ENCODE measurements at regions not wholly inside any gene's neighbourhood (a gene's known extent, or its start where the extent isn't known, plus 50 kb on each side); places are given as distances from the start of the nearest gene placed in this dataset.
"Not testable (repeated sequence)": the region's sequence is repeated elsewhere in the genome, so short reads cannot be mapped to it uniquely, and the experiment has no call there.

DNA sequence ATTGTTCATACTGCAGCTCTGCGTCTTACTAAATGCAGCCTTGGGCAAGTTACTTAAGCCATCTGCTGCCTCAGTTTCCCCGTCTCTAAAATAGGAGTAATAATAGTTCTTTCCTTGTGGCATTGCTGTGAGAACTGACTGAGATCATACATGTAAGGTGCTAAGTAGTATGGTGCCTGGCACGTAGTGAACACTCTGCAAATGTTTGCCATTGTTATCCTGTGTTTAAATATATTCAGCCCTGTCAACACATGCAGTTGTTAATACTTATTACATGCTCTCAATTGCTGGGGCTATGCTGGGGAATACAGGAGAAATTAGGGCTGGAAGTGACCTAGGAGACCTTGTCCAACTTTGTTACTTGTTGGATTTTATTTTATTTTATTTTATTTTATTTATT is 105.2 kb upstream of the RAI14 start:
- TF ChIP-seq CTCF (IDR thresholded peaks at IDR 0.05; ENCODE audit: low read depth, low read length, missing control alignments): no peak
- DNase-seq (ENCODE audit: low read depth): no peak
- H3K4me3 ChIP-seq (ENCODE audit: low read depth, low read length): no peak overlapping the region

- DNase-seq (ENCODE audit: low read depth): no peak
- TF ChIP-seq CTCF (IDR thresholded peaks at IDR 0.05; ENCODE audit: low read depth, low read length, missing control alignments): no peak
- H3K4me3 ChIP-seq (ENCODE audit: low read depth, low read length): no peak overlapping the region
Observed at GRCh38 chr5:34551911-34552433, 104.2 kb upstream of the RAI14 start.

DNA sequence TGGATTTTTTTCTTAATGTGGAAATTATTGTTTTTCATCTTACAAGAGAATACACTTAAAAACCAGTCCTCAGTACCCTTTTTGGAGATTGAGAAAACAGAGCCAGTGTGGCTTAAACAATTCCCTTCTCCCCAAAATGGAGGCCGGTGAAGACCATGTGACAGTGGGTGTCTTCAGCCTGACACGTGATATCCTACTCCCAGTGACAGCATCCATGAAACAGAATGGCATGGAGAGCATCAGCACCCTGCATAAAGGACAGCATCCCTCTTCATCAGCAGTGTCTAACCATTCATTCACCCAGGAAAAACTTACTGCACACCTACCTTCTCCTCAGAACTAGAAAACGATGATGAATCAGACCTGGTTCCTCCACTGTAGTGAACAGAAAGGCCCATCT is 103.4 kb upstream of the RAI14 start:
- no peak for DNase-seq (ENCODE audit: low read depth)
- no peak overlapping the region for H3K4me3 ChIP-seq (ENCODE audit: low read depth, low read length)
- TF ChIP-seq CTCF (IDR thresholded peaks at IDR 0.05; ENCODE audit: low read depth, low read length, missing control alignments): no peak

DNA sequence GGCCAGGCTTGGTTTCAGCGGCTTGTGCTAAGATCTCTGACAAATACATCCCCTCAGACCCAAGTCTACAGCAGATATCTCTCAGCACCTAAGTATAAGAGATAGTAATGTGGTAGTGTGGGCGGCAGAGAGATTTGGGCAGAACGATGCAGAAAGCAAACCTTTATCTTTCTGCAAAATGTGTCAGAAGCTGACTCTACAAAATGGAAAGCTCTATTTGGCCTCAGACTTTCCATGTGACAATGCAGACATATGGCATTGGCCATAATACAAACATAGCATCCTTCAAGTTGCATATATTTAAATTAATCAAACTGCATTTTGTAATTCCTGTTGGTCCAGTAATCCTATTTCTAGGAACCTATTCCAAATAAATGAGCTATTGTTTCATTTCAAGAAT is 102.5 kb upstream of the RAI14 start:
- no peak for DNase-seq (ENCODE audit: low read depth)
- no peak for TF ChIP-seq CTCF (IDR thresholded peaks at IDR 0.05; ENCODE audit: low read depth, low read length, missing control alignments)
- no peak overlapping the region for H3K4me3 ChIP-seq (ENCODE audit: low read depth, low read length)

GRCh38 chr5:34554641-34555040 is 101.5 kb upstream of the RAI14 start:
- H3K4me3 ChIP-seq (ENCODE audit: low read depth, low read length): no peak overlapping the region
- DNase-seq (ENCODE audit: low read depth): no peak
- TF ChIP-seq CTCF (IDR thresholded peaks at IDR 0.05; ENCODE audit: low read depth, low read length, missing control alignments): no peak

DNA sequence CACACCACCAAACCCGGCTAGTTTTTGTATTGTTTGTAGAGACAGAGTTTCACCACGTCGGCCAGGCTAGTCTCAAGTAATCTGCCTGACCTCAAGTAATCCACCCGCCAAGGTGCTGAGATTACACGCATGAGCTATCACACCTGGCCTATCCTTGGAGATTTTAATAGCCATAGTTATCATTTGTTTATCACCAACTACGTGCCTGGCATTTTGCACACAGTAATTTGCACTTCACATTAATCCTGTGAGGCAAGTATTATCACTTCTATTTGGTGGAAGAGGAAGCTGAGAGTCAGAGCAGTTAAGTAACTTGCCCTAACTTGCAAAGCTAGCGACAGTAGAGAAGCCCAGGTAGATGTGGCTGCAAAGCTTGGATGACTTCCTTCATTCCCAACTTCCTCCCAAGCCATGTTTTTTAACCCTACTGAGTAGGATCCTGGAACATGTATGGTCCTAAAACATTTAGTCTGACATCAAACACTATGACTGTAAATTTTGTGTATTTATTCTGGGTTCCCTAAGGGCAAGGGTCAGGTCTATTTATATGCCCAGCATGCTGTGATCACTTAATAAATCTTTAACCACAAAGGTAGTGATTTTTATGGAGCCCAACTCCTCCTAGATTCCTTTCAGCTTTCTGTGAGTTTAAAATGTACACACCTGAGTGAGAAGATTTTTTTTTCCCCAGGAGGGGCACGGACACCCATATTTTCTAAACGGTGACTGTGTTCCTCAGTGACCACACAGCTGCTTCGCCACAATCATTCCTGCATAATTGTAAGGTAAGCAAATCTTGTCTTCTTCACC is 100.2 kb upstream of the RAI14 start:
- DNase-seq (ENCODE audit: low read depth): no peak
- no peak for TF ChIP-seq CTCF (IDR thresholded peaks at IDR 0.05; ENCODE audit: low read depth, low read length, missing control alignments)
- H3K4me3 ChIP-seq (ENCODE audit: low read depth, low read length): no peak overlapping the region

DNA sequence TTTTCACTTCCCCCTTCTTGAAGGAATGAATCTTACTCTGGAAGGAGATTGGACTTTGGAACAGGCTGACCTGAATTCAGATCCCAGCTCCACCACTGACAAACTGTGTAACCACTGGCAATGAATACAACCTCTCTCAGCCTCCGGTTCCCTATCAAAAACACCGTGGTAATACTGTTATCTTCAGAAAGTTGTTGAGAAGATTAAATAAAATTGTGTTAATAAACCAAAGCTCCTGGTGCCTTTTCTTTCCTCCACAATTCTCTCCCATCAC is 99.7 kb upstream of the RAI14 start:
- H3K4me3 ChIP-seq (ENCODE audit: low read depth, low read length): no peak overlapping the region
- DNase-seq (ENCODE audit: low read depth): no peak
- TF ChIP-seq CTCF (IDR thresholded peaks at IDR 0.05; ENCODE audit: low read depth, low read length, missing control alignments): no peak

DNA sequence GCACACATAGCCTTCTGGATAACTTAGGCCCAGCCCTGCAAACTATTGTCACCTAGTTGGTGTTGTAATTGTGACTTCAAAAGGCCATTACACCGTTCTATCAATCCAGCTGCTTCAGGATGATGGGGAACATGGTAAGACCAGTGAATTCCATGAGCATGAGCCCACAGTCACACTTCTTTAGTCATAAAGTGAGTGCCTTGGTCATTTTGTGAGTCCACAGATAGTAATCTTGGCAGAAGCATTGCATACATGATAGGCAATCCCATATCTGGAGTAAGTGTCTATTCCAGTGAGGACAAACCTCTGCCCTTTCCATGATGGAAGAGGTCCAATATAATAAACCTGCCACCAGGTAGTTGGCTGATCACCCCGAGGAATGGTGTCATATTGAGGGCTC is 94.5 kb upstream of the RAI14 start:
- H3K4me3 ChIP-seq (ENCODE audit: low read depth, low read length); DNase-seq (ENCODE audit: low read depth): not testable (repeated sequence)

Data from GM12864 (cell line).